Lung (tissue), 11 donors: ENCODE measurements at regions not wholly inside any gene's neighbourhood (a gene's known extent, or its start where the extent isn't known, plus 50 kb on each side); places are given as distances from the start of the nearest gene placed in this dataset.

Experiments
- ATAC-seq: fragments of 200-7000 bp; cut with Tn5 transposase; one replicate; pipeline ENCODE4 v1.9.1; 2020; ENCODE audit warnings: moderate number of reproducible peaks; ENCODE audit not compliant: insufficient read depth, low FRiP score
- DNase-seq, 3 donors: peaks; one replicate each; pipeline ENCODE4 v3.0.0-alpha.2; 2013 to 2017
- H3K27ac ChIP-seq, 2 donors: one replicate each; pipeline ENCODE4 v1.5.1; 2013; ENCODE audit warnings: mild to moderate bottlenecking in 2 of 2, moderate library complexity in 2 of 2, control low read depth in 1 of 2, inconsistent platforms in 1 of 2, low read depth in 1 of 2, low read length in 1 of 2
- H3K27me3 ChIP-seq, 3 donors: one replicate each; pipeline ENCODE4 v1.5.1; 2013; ENCODE audit warnings: low read length in 2 of 3; ENCODE audit not compliant: control insufficient read depth in 3 of 3, insufficient read depth in 3 of 3
- H3K36me3 ChIP-seq, 4 donors: one replicate each; pipeline ENCODE4 v1.5.1; 2013; ENCODE audit warnings: low read length in 4 of 4, mild to moderate bottlenecking in 1 of 4, moderate library complexity in 1 of 4; ENCODE audit not compliant: control insufficient read depth in 4 of 4, insufficient read depth in 4 of 4
- H3K4me1 ChIP-seq, 5 donors: one replicate each; pipeline ENCODE4 v1.5.1; 2013; ENCODE audit warnings: low read length in 5 of 5, mild to moderate bottlenecking in 2 of 5, moderate library complexity in 1 of 5; ENCODE audit not compliant: control insufficient read depth in 5 of 5, insufficient read depth in 5 of 5
- H3K4me3 ChIP-seq: one replicate; pipeline ENCODE4 v1.5.1; 2013; ENCODE audit warnings: mild to moderate bottlenecking, control low read depth, moderate library complexity
- H3K9ac ChIP-seq, 2 donors: one replicate each; pipeline ENCODE4 v1.5.1; 2013; ENCODE audit warnings: low read length in 2 of 2, control low read depth in 1 of 2; ENCODE audit not compliant: insufficient read depth in 1 of 2
- H3K9me3 ChIP-seq, 4 donors: one replicate each; pipeline ENCODE4 v1.5.1; 2013; ENCODE audit warnings: low read length in 3 of 4, mild to moderate bottlenecking in 1 of 4, moderate library complexity in 1 of 4; ENCODE audit not compliant: control insufficient read depth in 4 of 4, insufficient read depth in 3 of 4
- CTCF ChIP-seq: IDR thresholded peaks from 2 replicates; pipeline ENCODE4 v1.5.1; 2012; ENCODE audit warnings: mild to moderate bottlenecking; ENCODE audit errors: control extremely low read depth, extremely low read depth
- WGBS, 2 donors: extraction: QIAGEN DNeasy Blood & Tissue Kit; methylation state at CpG; one replicate each; pipeline ENCODE4 v1.1.7; 2013; 5-methylcytosine and 5-hydroxymethylcytosine counted together
- donor health status: control.
- donor health status: control.
- donor health status: Bipolar disorder and iron deficiency.
- donor health status: healthy.
- donor health status: DM: yes; HTN: yes; CAD: no.

GRCh38 chr6:144744720-144745119 lies 459.6 kb downstream of the UTRN start:
- Histone ChIP-seq H3K4me1 (peaks cover 0 to 2% (median 0%) of the 10 kb centered on the region in 5 donors), H3K9ac (no peak overlapping the region), H3K4me3 (no peak overlapping the region), H3K27ac (no peak overlapping the region), H3K36me3 (peaks cover 0 to 8% (median 4%) of the 10 kb centered on the region in 4 donors), H3K9me3 (no peaks in the 10 kb centered on the region), H3K27me3 (no peaks in the 10 kb centered on the region)
- WGBS, 2 donors = 79 to 90% methylated on average over 3 of the region's 3 CpGs
- no peak for TF ChIP-seq CTCF
- DNase-seq = no peak
- no peak for ATAC-seq

GRCh38 chr6:144745439-144745838 lies 460.3 kb downstream of the UTRN start:
- Histone ChIP-seq H3K27me3 (no peaks in the 10 kb centered on the region), H3K27ac (no peak overlapping the region), H3K4me3 (no peak overlapping the region), H3K9ac (no peak overlapping the region), H3K9me3 (no peaks in the 10 kb centered on the region), H3K4me1 (peaks cover 0 to 2% (median 0%) of the 10 kb centered on the region in 5 donors), H3K36me3 (peaks cover 0 to 8% (median 4%) of the 10 kb centered on the region in 4 donors)
- DNase-seq = peak in 1 of 3 donors; percentile 8
- ATAC-seq = no peak
- no peak for TF ChIP-seq CTCF
- 60 to 73% methylated on average over 3 of the region's 3 CpGs for WGBS, 2 donors

GRCh38 chr6:144746902-144747469 lies 461.9 kb downstream of the UTRN start:
- peaks cover 0 to 2% (median 0%) of the 10 kb centered on the region in 5 donors for H3K4me1 ChIP-seq
- no peak overlapping the region for H3K4me3 ChIP-seq
- no peaks in the 10 kb centered on the region for H3K27me3 ChIP-seq
- DNase-seq = no peak
- H3K9ac ChIP-seq = no peak overlapping the region
- no peak for ATAC-seq
- no peaks in the 10 kb centered on the region for H3K9me3 ChIP-seq
- no peak overlapping the region for H3K27ac ChIP-seq
- peaks cover 0 to 13% (median 6%) of the 10 kb centered on the region in 4 donors for H3K36me3 ChIP-seq
- WGBS, 2 donors = 91 to 94% methylated on average over 1 of the region's 1 CpG
- TF ChIP-seq CTCF = no peak

- WGBS, 2 donors = 88 to 92% methylated on average over 3 of the region's 3 CpGs
- peaks cover 0 to 17% (median 8%) of the 10 kb centered on the region in 4 donors for H3K36me3 ChIP-seq
Measured at GRCh38 chr6:144749263-144749662, 464.1 kb downstream of the UTRN start.

More at GRCh38 chr6:144749263-144749662, 464.1 kb downstream of the UTRN start:
- Histone ChIP-seq H3K4me3 (no peak overlapping the region), H3K9ac (no peak overlapping the region), H3K4me1 (peaks cover 0 to 2% (median 0%) of the 10 kb centered on the region in 5 donors), H3K9me3 (no peaks in the 10 kb centered on the region), H3K27me3 (no peaks in the 10 kb centered on the region), H3K27ac (no peak overlapping the region)
- no peak for TF ChIP-seq CTCF
- DNase-seq (no peak), ATAC-seq (no peak)
